ENCODE measurements at regions not wholly inside any gene's neighbourhood (a gene's known extent, or its start where the extent isn't known, plus 50 kb on each side); places are given as distances from the start of the nearest gene placed in this dataset.
"Not testable (repeated sequence)": the region's sequence is repeated elsewhere in the genome, so short reads cannot be mapped to it uniquely, and the experiment has no call there.

DNA sequence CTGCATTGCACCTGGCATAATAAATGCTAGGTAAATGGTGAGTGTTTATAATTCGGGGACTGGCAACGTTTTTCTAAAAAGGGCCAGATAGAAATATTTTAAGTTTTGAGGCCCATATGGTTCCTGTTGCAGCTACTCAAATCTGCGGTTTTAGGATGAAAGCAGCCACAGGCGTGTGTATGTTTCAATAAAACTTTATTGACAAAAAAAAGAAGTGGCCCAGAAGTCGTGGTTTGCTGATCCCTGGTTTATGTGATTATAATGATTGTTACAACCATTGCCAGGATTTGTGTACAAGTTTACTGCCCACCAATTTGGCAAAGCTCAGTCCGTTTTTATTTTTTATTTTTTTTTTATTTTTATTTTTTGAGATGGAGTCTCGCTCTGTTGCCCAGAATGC is 536.1 kb downstream of the XYLT1 start:
- no peak for DNase-seq
- TF ChIP-seq POLR2A (IDR thresholded peaks at IDR 0.05): no peak
- TF ChIP-seq, protein P1, sequence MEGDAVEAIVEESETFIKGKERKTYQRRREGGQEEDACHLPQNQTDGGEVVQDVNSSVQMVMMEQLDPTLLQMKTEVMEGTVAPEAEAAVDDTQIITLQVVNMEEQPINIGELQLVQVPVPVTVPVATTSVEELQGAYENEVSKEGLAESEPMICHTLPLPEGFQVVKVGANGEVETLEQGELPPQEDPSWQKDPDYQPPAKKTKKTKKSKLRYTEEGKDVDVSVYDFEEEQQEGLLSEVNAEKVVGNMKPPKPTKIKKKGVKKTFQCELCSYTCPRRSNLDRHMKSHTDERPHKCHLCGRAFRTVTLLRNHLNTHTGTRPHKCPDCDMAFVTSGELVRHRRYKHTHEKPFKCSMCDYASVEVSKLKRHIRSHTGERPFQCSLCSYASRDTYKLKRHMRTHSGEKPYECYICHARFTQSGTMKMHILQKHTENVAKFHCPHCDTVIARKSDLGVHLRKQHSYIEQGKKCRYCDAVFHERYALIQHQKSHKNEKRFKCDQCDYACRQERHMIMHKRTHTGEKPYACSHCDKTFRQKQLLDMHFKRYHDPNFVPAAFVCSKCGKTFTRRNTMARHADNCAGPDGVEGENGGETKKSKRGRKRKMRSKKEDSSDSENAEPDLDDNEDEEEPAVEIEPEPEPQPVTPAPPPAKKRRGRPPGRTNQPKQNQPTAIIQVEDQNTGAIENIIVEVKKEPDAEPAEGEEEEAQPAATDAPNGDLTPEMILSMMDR (IDR thresholded peaks at IDR 0.05 in 8 of 11, conservative IDR thresholded peaks at IDR 0.05 in 3 of 11): no peak
- TF ChIP-seq POLR2AphosphoS5 (IDR thresholded peaks at IDR 0.05): no peak
- H3K4me3 ChIP-seq: no peak overlapping the region
- no peaks in the 10 kb centered on the region for H3K4me1 ChIP-seq
- H3K27ac ChIP-seq: no peak overlapping the region
- no peaks in the 10 kb centered on the region for H3K36me3 ChIP-seq
- WGBS, 5 donors: 91 to 93% (median 92%) methylated on average over 7 of the region's 7 CpGs
- intact Hi-C loops (cut with DNase I; ENCODE audit: low total_unique reads): no loop called here
- H3K27me3 ChIP-seq (replicated peaks in 1 of 7): peaks cover 0 to 31% (median 0%) of the 10 kb centered on the region in 7 donors
- H3K9me3 ChIP-seq: no peaks in the 10 kb centered on the region

DNA sequence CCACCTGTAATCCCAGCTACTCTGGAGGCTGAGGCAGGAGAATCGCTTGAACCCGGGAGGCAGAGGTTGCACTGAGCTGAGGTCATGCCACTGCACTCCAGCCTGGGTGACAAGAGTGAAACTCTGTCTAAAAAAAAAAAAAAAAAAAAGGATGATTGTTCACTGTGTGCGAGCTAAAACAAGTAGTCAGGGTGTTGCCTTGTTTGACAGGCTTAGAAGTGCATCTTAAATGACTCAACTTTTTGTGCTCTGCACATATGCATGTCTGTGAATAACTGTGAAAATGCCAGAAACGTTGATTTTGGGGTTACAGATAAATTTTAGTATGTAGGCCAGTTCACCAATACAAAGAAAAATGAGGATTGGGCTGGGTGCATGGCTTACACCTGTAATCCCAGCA is 534.9 kb downstream of the XYLT1 start:
- H3K4me3 ChIP-seq; DNase-seq; intact Hi-C loops (cut with DNase I; ENCODE audit: low total_unique reads); H3K9me3 ChIP-seq; H3K27ac ChIP-seq; H3K36me3 ChIP-seq; H3K4me1 ChIP-seq: not testable (repeated sequence)
- WGBS, 5 donors: 80 to 95% (median 84%) methylated on average over 4 of the region's 4 CpGs
- peaks cover 0 to 35% (median 0%) of the 10 kb centered on the region in 7 donors for H3K27me3 ChIP-seq (replicated peaks in 1 of 7)

DNA sequence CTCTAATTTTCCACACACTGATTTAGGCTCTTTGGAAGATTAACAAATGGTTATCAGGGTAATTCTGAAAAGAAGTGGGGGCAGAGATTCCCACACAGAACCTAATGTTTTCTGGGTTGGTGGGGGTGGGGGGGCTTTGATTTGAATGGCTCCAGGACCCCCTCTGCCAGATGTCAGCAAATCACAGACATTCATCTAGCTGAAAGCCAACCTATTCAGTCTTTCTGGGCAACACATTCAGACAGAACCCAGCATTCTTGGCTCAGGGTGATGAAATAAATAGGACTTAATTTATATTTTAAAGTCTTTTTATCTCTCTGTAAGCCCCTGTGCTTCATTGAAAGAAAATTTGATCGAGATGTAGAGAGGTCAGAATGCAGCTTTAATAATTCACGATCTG is 533.2 kb downstream of the XYLT1 start:
- WGBS, 5 donors: 73 to 79% (median 76%) methylated on average over 2 of the region's 2 CpGs
- intact Hi-C loops (cut with DNase I; ENCODE audit: low total_unique reads): no loop called here
- no peaks in the 10 kb centered on the region for H3K4me1 ChIP-seq

DNA sequence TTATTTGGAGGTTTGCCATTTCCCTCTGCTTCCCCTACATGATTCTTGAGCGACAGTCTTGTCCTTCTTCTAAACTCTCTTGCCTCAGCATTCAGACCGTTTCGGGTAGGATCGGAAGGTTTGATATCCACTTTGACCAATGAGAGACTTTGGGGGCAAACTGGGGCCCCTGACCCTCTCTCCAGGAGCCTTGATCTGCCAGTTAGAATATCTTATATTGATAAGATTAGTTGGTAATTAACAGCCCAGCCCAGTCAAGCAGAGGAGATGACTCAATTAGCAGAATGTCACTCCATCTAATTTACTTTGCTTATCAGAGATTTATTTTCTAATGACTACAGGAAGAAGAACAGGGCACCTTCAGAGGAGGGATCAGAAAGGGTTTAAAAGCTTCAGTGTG is 532.8 kb downstream of the XYLT1 start:
- 63 to 76% (median 73%) methylated on average over 4 of the region's 4 CpGs for WGBS, 5 donors
- H3K36me3 ChIP-seq: no peaks in the 10 kb centered on the region
- DNase-seq: no peak
- intact Hi-C loops (cut with DNase I; ENCODE audit: low total_unique reads): no loop called here
- no peaks in the 10 kb centered on the region for H3K9me3 ChIP-seq
- H3K27me3 ChIP-seq (replicated peaks in 1 of 7): peaks cover 0 to 35% (median 0%) of the 10 kb centered on the region in 7 donors
- no peaks in the 10 kb centered on the region for H3K4me1 ChIP-seq
- no peak overlapping the region for H3K4me3 ChIP-seq
- H3K27ac ChIP-seq: no peak overlapping the region
- TF ChIP-seq POLR2A (IDR thresholded peaks at IDR 0.05) (no peak), POLR2AphosphoS5 (IDR thresholded peaks at IDR 0.05) (no peak)
- TF ChIP-seq, protein P1 (IDR thresholded peaks at IDR 0.05 in 8 of 11, conservative IDR thresholded peaks at IDR 0.05 in 3 of 11): no peak

More for the DNA sequence above, 533.2 kb downstream of the XYLT1 start:
- TF ChIP-seq, protein P1 (IDR thresholded peaks at IDR 0.05 in 8 of 11, conservative IDR thresholded peaks at IDR 0.05 in 3 of 11): no peak
- no peak for TF ChIP-seq POLR2AphosphoS5 (IDR thresholded peaks at IDR 0.05)
- TF ChIP-seq POLR2A (IDR thresholded peaks at IDR 0.05): no peak
- Histone ChIP-seq H3K36me3 (no peaks in the 10 kb centered on the region), H3K27me3 (replicated peaks in 1 of 7) (peaks cover 0 to 35% (median 0%) of the 10 kb centered on the region in 7 donors), H3K9me3 (no peaks in the 10 kb centered on the region), H3K27ac (no peak overlapping the region), H3K4me3 (no peak overlapping the region)
- DNase-seq: no peak

DNA sequence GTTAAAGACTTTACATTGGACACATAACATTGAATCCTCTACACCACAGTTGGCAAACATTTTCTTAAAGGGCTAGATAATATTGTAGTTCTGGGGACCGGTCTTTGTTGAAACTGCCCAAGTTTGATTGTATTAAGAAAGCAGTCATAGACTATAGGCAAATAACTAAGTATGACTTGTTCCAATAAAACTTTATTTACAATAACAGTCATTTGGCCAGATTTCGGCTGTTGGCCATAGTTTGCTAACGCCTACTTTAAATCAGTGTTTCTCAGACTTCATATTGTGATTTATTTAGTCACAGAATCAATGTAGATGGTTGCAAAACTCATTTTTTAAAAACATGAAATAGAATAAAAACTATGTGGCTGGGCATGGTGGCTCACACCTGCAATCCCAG is 531.8 kb downstream of the XYLT1 start:
- TF ChIP-seq, protein P1 (IDR thresholded peaks at IDR 0.05 in 8 of 11, conservative IDR thresholded peaks at IDR 0.05 in 3 of 11): no peak
- TF ChIP-seq POLR2AphosphoS5 (IDR thresholded peaks at IDR 0.05) (no peak), POLR2A (IDR thresholded peaks at IDR 0.05) (no peak)
- peaks cover 0 to 28% (median 0%) of the 10 kb centered on the region in 7 donors for H3K27me3 ChIP-seq (replicated peaks in 1 of 7)
- H3K9me3 ChIP-seq: no peaks in the 10 kb centered on the region
- intact Hi-C loops (cut with DNase I; ENCODE audit: low total_unique reads): no loop called here
- H3K4me1 ChIP-seq: no peaks in the 10 kb centered on the region
- H3K4me3 ChIP-seq: no peak overlapping the region
- DNase-seq: no peak
- WGBS, 5 donors: 89 to 94% (median 92%) methylated on average over 3 of the region's 3 CpGs
- H3K27ac ChIP-seq: no peak overlapping the region
- no peaks in the 10 kb centered on the region for H3K36me3 ChIP-seq
